ENCODE measurements at regions not wholly inside any gene's neighbourhood (a gene's known extent, or its start where the extent isn't known, plus 50 kb on each side); places are given as distances from the start of the nearest gene placed in this dataset.

GRCh38 chr18:29588446-29589100, 1411.6 kb upstream of the CDH2 start:
- FAIRE-seq, result no peak
- no peaks in the 10 kb centered on the region for H3K9me3 ChIP-seq (ENCODE audit: low read length)
- TF ChIP-seq HOXA5 (CRISPR knock-in tag; IDR thresholded peaks at IDR 0.05) (no peak), ZSCAN5A (CRISPR knock-in tag; IDR thresholded peaks at IDR 0.05; ENCODE audit: borderline replicate concordance) (no peak), FOXJ3 (CRISPR knock-in tag; IDR thresholded peaks at IDR 0.05; ENCODE audit: borderline replicate concordance) (no peak), ZMAT3 (CRISPR knock-in tag; conservative IDR thresholded peaks at IDR 0.05) (no peak), SCMH1 (CRISPR knock-in tag; IDR thresholded peaks at IDR 0.05; ENCODE audit: borderline replicate concordance) (no peak), SMAD1 (CRISPR knock-in tag; IDR thresholded peaks at IDR 0.05; ENCODE audit: borderline replicate concordance, low read depth) (no peak), TERF1 (CRISPR knock-in tag; IDR thresholded peaks at IDR 0.05) (no peak), ASH2L (IDR thresholded peaks at IDR 0.05; ENCODE audit: insufficient read length, low read depth, low read length) (no peak)
- TF ChIP-seq, protein P1, sequence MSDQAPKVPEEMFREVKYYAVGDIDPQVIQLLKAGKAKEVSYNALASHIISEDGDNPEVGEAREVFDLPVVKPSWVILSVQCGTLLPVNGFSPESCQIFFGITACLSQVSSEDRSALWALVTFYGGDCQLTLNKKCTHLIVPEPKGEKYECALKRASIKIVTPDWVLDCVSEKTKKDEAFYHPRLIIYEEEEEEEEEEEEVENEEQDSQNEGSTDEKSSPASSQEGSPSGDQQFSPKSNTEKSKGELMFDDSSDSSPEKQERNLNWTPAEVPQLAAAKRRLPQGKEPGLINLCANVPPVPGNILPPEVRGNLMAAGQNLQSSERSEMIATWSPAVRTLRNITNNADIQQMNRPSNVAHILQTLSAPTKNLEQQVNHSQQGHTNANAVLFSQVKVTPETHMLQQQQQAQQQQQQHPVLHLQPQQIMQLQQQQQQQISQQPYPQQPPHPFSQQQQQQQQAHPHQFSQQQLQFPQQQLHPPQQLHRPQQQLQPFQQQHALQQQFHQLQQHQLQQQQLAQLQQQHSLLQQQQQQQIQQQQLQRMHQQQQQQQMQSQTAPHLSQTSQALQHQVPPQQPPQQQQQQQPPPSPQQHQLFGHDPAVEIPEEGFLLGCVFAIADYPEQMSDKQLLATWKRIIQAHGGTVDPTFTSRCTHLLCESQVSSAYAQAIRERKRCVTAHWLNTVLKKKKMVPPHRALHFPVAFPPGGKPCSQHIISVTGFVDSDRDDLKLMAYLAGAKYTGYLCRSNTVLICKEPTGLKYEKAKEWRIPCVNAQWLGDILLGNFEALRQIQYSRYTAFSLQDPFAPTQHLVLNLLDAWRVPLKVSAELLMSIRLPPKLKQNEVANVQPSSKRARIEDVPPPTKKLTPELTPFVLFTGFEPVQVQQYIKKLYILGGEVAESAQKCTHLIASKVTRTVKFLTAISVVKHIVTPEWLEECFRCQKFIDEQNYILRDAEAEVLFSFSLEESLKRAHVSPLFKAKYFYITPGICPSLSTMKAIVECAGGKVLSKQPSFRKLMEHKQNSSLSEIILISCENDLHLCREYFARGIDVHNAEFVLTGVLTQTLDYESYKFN (CRISPR knock-in tag; conservative IDR thresholded peaks at IDR 0.05), result no peak
- ATAC-seq, result no peak
- no peaks in the 10 kb centered on the region for H3K4me1 ChIP-seq (ENCODE audit: insufficient read depth, low read length)
- no peaks in the 10 kb centered on the region for H3K79me2 ChIP-seq (ENCODE audit: insufficient read depth, low read length)
- in situ Hi-C loops (cut with HindIII; ENCODE audit: extremely low pct_ligation_motif_present, low pct_unique_long_range_greater_than_20kb), result no loop called here
- CTCF ChIA-PET (ENCODE audit: low intra/inter-chr PET ratio, low total read pairs), result no interaction called here
- H4K20me1 ChIP-seq (ENCODE audit: insufficient read depth, low read length), result no peaks in the 10 kb centered on the region
- POLR2A ChIA-PET, result no interaction called here
- intact Hi-C loops (cut with micrococcal nuclease; ENCODE audit: unreplicated experiment), result no loop called here
- no peaks in the 10 kb centered on the region for H3K36me3 ChIP-seq (replicated peaks in 1 of 2; ENCODE audit: control insufficient read depth in 1 of 2, insufficient read depth in 2 of 2, low read length in 2 of 2)
- H2AFZ ChIP-seq (ENCODE audit: low read length), result no peak overlapping the region
- DNase-seq (ENCODE audit: low spot score), result no peak
- H3K9ac ChIP-seq (ENCODE audit: insufficient read depth, low read depth, low read length), result no peak overlapping the region
- H3K4me2 ChIP-seq (ENCODE audit: low read depth, low read length), result no peak overlapping the region
- no CpG with 5 or more reads among the region's 17 CpGs for WGBS (ENCODE audit: low lambda C conversion rate)
- no peak overlapping the region for H3K4me3 ChIP-seq (replicated peaks in 1 of 3; ENCODE audit: insufficient read depth in 1 of 3, low read depth in 2 of 3, low read length in 3 of 3)
- no peak overlapping the region for H3K27ac ChIP-seq (ENCODE audit: extremely low read length, insufficient read depth, low read length)
- no peaks in the 10 kb centered on the region for H3K27me3 ChIP-seq (ENCODE audit: control insufficient read depth in 1 of 2, insufficient read depth in 2 of 2, low read length in 2 of 2)
- BruUV-seq (replicated peaks), result no TSS peak
